Liver (tissue), 3 donors: ENCODE measurements at regions not wholly inside any gene's neighbourhood (a gene's known extent, or its start where the extent isn't known, plus 50 kb on each side); places are given as distances from the start of the nearest gene placed in this dataset.

Experiments
- ATF3 ChIP-seq: IDR thresholded peaks from 2 replicates; pipeline ENCODE4 v1.6.1; 2016; ENCODE audit warnings: antibody characterized with exemption
- CTCF ChIP-seq: fragments of 150-350 bp; IDR thresholded peaks from 2 replicates; pipeline ENCODE4 v1.5.1; 2017; ENCODE audit warnings: improper control_type of control experiment, low read depth, low read length; ENCODE audit not compliant: missing input control
- GABPA ChIP-seq, 2 donors: IDR thresholded peaks in 1 of 2; conservative IDR thresholded peaks in 1 of 2; 2 replicates each; pipeline ENCODE4 v1.6.1; 2016; ENCODE audit warnings: antibody characterized with exemption in 2 of 2, mild to moderate bottlenecking in 1 of 2, moderate library complexity in 1 of 2
- JUND ChIP-seq, 2 donors: IDR thresholded peaks; 2 replicates each; pipeline ENCODE4 v1.6.1; 2016; ENCODE audit warnings: antibody characterized with exemption in 2 of 2
- MAX ChIP-seq: IDR thresholded peaks from 2 replicates; pipeline ENCODE4 v1.6.1; 2016; ENCODE audit warnings: antibody characterized with exemption
- RAD21 ChIP-seq, 2 donors: IDR thresholded peaks; 2 replicates each; pipeline ENCODE4 v1.6.1; 2016; ENCODE audit warnings: antibody characterized with exemption in 2 of 2, mild to moderate bottlenecking in 2 of 2
- RXRA ChIP-seq, 2 donors: IDR thresholded peaks; 2 replicates each; pipeline ENCODE4 v1.6.1; 2017 to 2018; ENCODE audit warnings: antibody characterized with exemption in 2 of 2, mild to moderate bottlenecking in 1 of 2
- SP1 ChIP-seq: IDR thresholded peaks from 2 replicates; pipeline ENCODE4 v1.6.1; 2018; ENCODE audit warnings: antibody characterized with exemption, mild to moderate bottlenecking
- TAF1 ChIP-seq: conservative IDR thresholded peaks from 2 replicates; pipeline ENCODE4 v1.6.1; 2016; ENCODE audit warnings: antibody characterized with exemption, mild to moderate bottlenecking
- ZBTB33 ChIP-seq: IDR thresholded peaks from 2 replicates; pipeline ENCODE4 v1.6.1; 2016; ENCODE audit warnings: antibody characterized with exemption
- donor health status: healthy.
- donor health status: healthy.

- TF ChIP-seq CTCF (no peak), RAD21 (IDR thresholded peaks at IDR 0.05) (no peak), TAF1 (no peak), MAX (no peak), GABPA (IDR thresholded peaks at IDR 0.05 in 1 of 2, conservative IDR thresholded peaks at IDR 0.05 in 1 of 2) (no peak), SP1 (no peak), JUND (IDR thresholded peaks at IDR 0.05) (no peak), RXRA (IDR thresholded peaks at IDR 0.05) (no peak), ATF3 (no peak), ZBTB33 (no peak)
Measured at GRCh38 chr4:177895136-177895535, 452.9 kb upstream of the AGA start.
